ENCODE measurements at regions not wholly inside any gene's neighbourhood (a gene's known extent, or its start where the extent isn't known, plus 50 kb on each side); places are given as distances from the start of the nearest gene placed in this dataset.

- TF ChIP-seq CTCF (conservative IDR thresholded peaks at IDR 0.05): no peak
- H3K4me3 Mint-ChIP-seq: no peak overlapping the region
- DNase-seq (ENCODE audit: low read depth, low spot score): no peak
- no peaks in the 10 kb centered on the region for H3K27me3 Mint-ChIP-seq (ENCODE audit: low read depth)
- peaks cover 13% of the 10 kb centered on the region for H3K4me1 Mint-ChIP-seq
- peak overlapping the region; percentile 22 for H3K27ac Mint-ChIP-seq (ENCODE audit: unreplicated experiment)
- H3K36me3 Mint-ChIP-seq (ENCODE audit: low read depth): peaks cover 5% of the 10 kb centered on the region
- H3K9me3 Mint-ChIP-seq: peaks cover 2% of the 10 kb centered on the region
Measured at GRCh38 chr3:40924559-40925141, 274.7 kb upstream of the CTNNB1 start.

GRCh38 chr3:40925231-40925630 lies 274.1 kb upstream of the CTNNB1 start:
- H3K27ac Mint-ChIP-seq (ENCODE audit: unreplicated experiment): no peak overlapping the region
- H3K9me3 Mint-ChIP-seq: peaks cover 2% of the 10 kb centered on the region
- no peak overlapping the region for H3K4me3 Mint-ChIP-seq
- H3K27me3 Mint-ChIP-seq (ENCODE audit: low read depth): no peaks in the 10 kb centered on the region
- DNase-seq (ENCODE audit: low read depth, low spot score): no peak
- H3K36me3 Mint-ChIP-seq (ENCODE audit: low read depth): peaks cover 5% of the 10 kb centered on the region
- TF ChIP-seq CTCF (conservative IDR thresholded peaks at IDR 0.05): no peak
- peaks cover 13% of the 10 kb centered on the region for H3K4me1 Mint-ChIP-seq

- Mint-ChIP-seq H3K4me3 (no peak overlapping the region), H3K9me3 (peaks cover 13% of the 10 kb centered on the region), H3K36me3 (ENCODE audit: low read depth) (no peaks in the 10 kb centered on the region), H3K4me1 (peaks cover 8% of the 10 kb centered on the region), H3K27me3 (ENCODE audit: low read depth) (no peaks in the 10 kb centered on the region), H3K27ac (ENCODE audit: unreplicated experiment) (no peak overlapping the region)
- no peak for DNase-seq (ENCODE audit: low read depth, low spot score)
- TF ChIP-seq CTCF (conservative IDR thresholded peaks at IDR 0.05): no peak
Measured at GRCh38 chr3:40930131-40930538, 269.2 kb upstream of the CTNNB1 start.

- peaks cover 13% of the 10 kb centered on the region for H3K9me3 Mint-ChIP-seq
- DNase-seq (ENCODE audit: low read depth, low spot score): no peak
- no peak for TF ChIP-seq CTCF (conservative IDR thresholded peaks at IDR 0.05)
- peaks cover 5% of the 10 kb centered on the region for H3K4me1 Mint-ChIP-seq
- no peaks in the 10 kb centered on the region for H3K27me3 Mint-ChIP-seq (ENCODE audit: low read depth)
- no peak overlapping the region for H3K4me3 Mint-ChIP-seq
- H3K36me3 Mint-ChIP-seq (ENCODE audit: low read depth): no peaks in the 10 kb centered on the region
- no peak overlapping the region for H3K27ac Mint-ChIP-seq (ENCODE audit: unreplicated experiment)
Measured at GRCh38 chr3:40930756-40931155, 268.5 kb upstream of the CTNNB1 start.

GRCh38 chr3:40938591-40938990 lies 260.7 kb upstream of the CTNNB1 start:
- Mint-ChIP-seq H3K9me3 (peaks cover 9% of the 10 kb centered on the region), H3K36me3 (ENCODE audit: low read depth) (no peaks in the 10 kb centered on the region), H3K4me1 (no peaks in the 10 kb centered on the region), H3K27ac (ENCODE audit: unreplicated experiment) (no peak overlapping the region), H3K4me3 (no peak overlapping the region), H3K27me3 (ENCODE audit: low read depth) (no peaks in the 10 kb centered on the region)
- TF ChIP-seq CTCF (conservative IDR thresholded peaks at IDR 0.05): no peak
- DNase-seq (ENCODE audit: low read depth, low spot score): no peak

All from neural crest cell (in vitro differentiated cells).